Activated CD4-positive, alpha-beta T cell treated with anti-CD3 and anti-CD28 coated beads, Interleukin-2, amount 10 ng/mL, durations not matched to agents 7 days and 5 days (primary cell): ENCODE measurements at regions not wholly inside any gene's neighbourhood (a gene's known extent, or its start where the extent isn't known, plus 50 kb on each side); places are given as distances from the start of the nearest gene placed in this dataset.
"Not testable (repeated sequence)": the region's sequence is repeated elsewhere in the genome, so short reads cannot be mapped to it uniquely, and the experiment has no call there.

Experiments
- CTCF ChIA-PET: fragments of 350-600 bp; sonication (Branson Sonifier 250); formaldehyde crosslinking; loops from one replicate; lab custom pipeline; 2021; ENCODE audit warnings: antibody characterized with exemption; lab: Charles Lee
- POLR2A ChIA-PET: fragments of 350-600 bp; sonication (Branson Sonifier 250); formaldehyde crosslinking; loops from one replicate; lab custom pipeline; 2021; ENCODE audit warnings: antibody characterized with exemption; lab: Charles Lee
- DNase-seq: peaks from one replicate; pipeline ENCODE4 v3.0.0-alpha.2; 2020
- H3K27ac Mint-ChIP-seq: one replicate; pipeline ENCODE4 v1.8.0; 2021; ENCODE audit warnings: mild to moderate bottlenecking, moderate library complexity, mixed read lengths
- H3K27me3 Mint-ChIP-seq: one replicate; pipeline ENCODE4 v1.8.0; 2021; ENCODE audit warnings: mixed read lengths
- H3K36me3 Mint-ChIP-seq: one replicate; pipeline ENCODE4 v1.8.0; 2021; ENCODE audit warnings: low read depth, mixed read lengths
- H3K4me1 Mint-ChIP-seq: one replicate; pipeline ENCODE4 v1.8.0; 2021; ENCODE audit warnings: mixed read lengths
- H3K4me3 Mint-ChIP-seq: one replicate; pipeline ENCODE4 v1.8.0; 2021; ENCODE audit warnings: mild to moderate bottlenecking, moderate library complexity, mixed read lengths
- H3K9me3 Mint-ChIP-seq: one replicate; pipeline ENCODE4 v1.8.0; 2021; ENCODE audit warnings: mixed read lengths

GRCh38 chr1:172930142-172930541, 120.6 kb downstream of the TNFSF18 start:
- Mint-ChIP-seq H3K4me1 (peaks cover 14% of the 10 kb centered on the region), H3K4me3 (no peak overlapping the region), H3K9me3 (no peaks in the 10 kb centered on the region), H3K27ac (no peak overlapping the region), H3K36me3 (no peaks in the 10 kb centered on the region), H3K27me3 (peaks cover 6% of the 10 kb centered on the region)
- POLR2A ChIA-PET, result no interaction called here
- no peak for DNase-seq
- CTCF ChIA-PET, result interaction anchor here (1.2 kb wide), 1 partner anchor 9 kb away, joined by 3 read pairs; no protein-coding TSS in a partner anchor

- peaks cover 6% of the 10 kb centered on the region for H3K27me3 Mint-ChIP-seq
- POLR2A ChIA-PET, result no interaction called here
Observed at GRCh38 chr1:172931340-172931739, 119.4 kb downstream of the TNFSF18 start.

GRCh38 chr1:172931761-172932160, 119.0 kb downstream of the TNFSF18 start:
- CTCF ChIA-PET, result no interaction called here

More at GRCh38 chr1:172931340-172931739, 119.4 kb downstream of the TNFSF18 start:
- no peak for DNase-seq
- no peaks in the 10 kb centered on the region for H3K9me3 Mint-ChIP-seq
- peaks cover 14% of the 10 kb centered on the region for H3K4me1 Mint-ChIP-seq
- CTCF ChIA-PET, result no interaction called here
- H3K4me3 Mint-ChIP-seq, result no peak overlapping the region
- H3K27ac Mint-ChIP-seq, result no peak overlapping the region
- H3K36me3 Mint-ChIP-seq, result no peaks in the 10 kb centered on the region

DNA sequence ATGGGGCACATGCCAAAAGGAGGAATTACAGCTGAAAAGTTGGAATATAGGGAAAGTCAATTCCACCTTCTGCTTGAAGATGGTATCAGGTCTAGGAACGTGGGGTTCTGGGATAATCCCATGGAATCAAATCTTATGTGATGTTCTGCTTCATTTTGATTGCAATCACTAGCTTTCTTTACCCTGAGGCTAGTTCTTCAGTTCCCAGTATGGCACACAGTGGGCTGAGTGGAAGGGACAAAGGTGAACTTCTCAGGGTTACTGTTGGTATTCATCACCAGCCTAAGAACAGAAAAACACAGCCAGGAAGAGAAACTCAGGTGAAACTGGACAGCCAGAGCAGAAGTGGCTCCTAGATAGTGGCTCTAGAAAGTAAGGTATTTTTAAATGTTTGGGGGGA, 117.8 kb downstream of the TNFSF18 start:
- H3K27me3 Mint-ChIP-seq, result peaks cover 5% of the 10 kb centered on the region
- DNase-seq, result no peak
- peaks cover 14% of the 10 kb centered on the region for H3K4me1 Mint-ChIP-seq
- no peak overlapping the region for H3K27ac Mint-ChIP-seq
- ChIA-PET POLR2A (no interaction called here), CTCF (no interaction called here)
- H3K4me3 Mint-ChIP-seq, result no peak overlapping the region
- no peaks in the 10 kb centered on the region for H3K36me3 Mint-ChIP-seq
- no peaks in the 10 kb centered on the region for H3K9me3 Mint-ChIP-seq

More at GRCh38 chr1:172931761-172932160, 119.0 kb downstream of the TNFSF18 start:
- no peak overlapping the region for H3K27ac Mint-ChIP-seq
- no peak for DNase-seq
- peaks cover 14% of the 10 kb centered on the region for H3K4me1 Mint-ChIP-seq
- no peak overlapping the region for H3K4me3 Mint-ChIP-seq
- peaks cover 6% of the 10 kb centered on the region for H3K27me3 Mint-ChIP-seq
- H3K9me3 Mint-ChIP-seq, result no peaks in the 10 kb centered on the region
- POLR2A ChIA-PET, result interaction anchor here (0.6 kb wide), 1 partner anchor 13 kb away, joined by 3 read pairs; no protein-coding TSS in a partner anchor
- H3K36me3 Mint-ChIP-seq, result no peaks in the 10 kb centered on the region

GRCh38 chr1:172934417-172934762, 116.4 kb downstream of the TNFSF18 start:
- DNase-seq, result no peak
- CTCF ChIA-PET, result no interaction called here
- H3K9me3 Mint-ChIP-seq, result peaks cover 4% of the 10 kb centered on the region
- POLR2A ChIA-PET, result no interaction called here
- H3K4me3 Mint-ChIP-seq, result no peak overlapping the region
- no peak overlapping the region for H3K27ac Mint-ChIP-seq
- H3K27me3 Mint-ChIP-seq, result no peaks in the 10 kb centered on the region
- peaks cover 14% of the 10 kb centered on the region for H3K4me1 Mint-ChIP-seq
- no peaks in the 10 kb centered on the region for H3K36me3 Mint-ChIP-seq

DNA sequence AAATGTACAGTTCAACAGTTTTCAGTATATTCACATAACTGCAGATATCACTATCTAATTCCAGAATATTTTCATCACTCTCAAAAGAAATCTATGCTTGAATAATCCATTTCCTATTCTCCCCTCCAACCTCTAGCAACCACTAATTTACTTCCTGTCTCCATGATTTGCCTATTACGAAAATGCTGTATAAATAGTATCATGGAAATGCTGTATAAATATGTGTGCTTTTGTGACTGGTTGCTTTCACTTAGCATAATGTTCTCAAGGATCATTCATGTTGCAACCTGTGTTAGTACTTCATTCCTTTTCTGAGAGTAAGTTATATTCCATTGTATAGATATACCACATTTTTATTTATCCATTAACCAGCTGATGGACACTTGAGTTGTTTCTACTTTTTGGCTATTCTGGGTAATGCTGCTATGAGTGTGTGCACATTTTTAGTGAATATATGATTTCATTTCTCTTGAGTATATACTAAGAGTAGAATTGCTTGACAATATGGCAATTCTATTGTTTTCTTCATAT, 115.6 kb downstream of the TNFSF18 start:
- peaks cover 4% of the 10 kb centered on the region for H3K9me3 Mint-ChIP-seq
- ChIA-PET CTCF (no interaction called here), POLR2A (no interaction called here)
- H3K27ac Mint-ChIP-seq, result no peak overlapping the region
- no peak overlapping the region for H3K4me3 Mint-ChIP-seq
- H3K36me3 Mint-ChIP-seq, result no peaks in the 10 kb centered on the region
- DNase-seq, result no peak
- peaks cover 14% of the 10 kb centered on the region for H3K4me1 Mint-ChIP-seq
- no peaks in the 10 kb centered on the region for H3K27me3 Mint-ChIP-seq

GRCh38 chr1:172936088-172936645, 114.6 kb downstream of the TNFSF18 start:
- Mint-ChIP-seq H3K27ac (no peak overlapping the region), H3K9me3 (peaks cover 4% of the 10 kb centered on the region), H3K36me3 (no peaks in the 10 kb centered on the region), H3K4me1 (peaks cover 14% of the 10 kb centered on the region), H3K27me3 (no peaks in the 10 kb centered on the region), H3K4me3 (no peak overlapping the region)
- DNase-seq, result no peak
- ChIA-PET POLR2A (no interaction called here), CTCF (no interaction called here)

DNA sequence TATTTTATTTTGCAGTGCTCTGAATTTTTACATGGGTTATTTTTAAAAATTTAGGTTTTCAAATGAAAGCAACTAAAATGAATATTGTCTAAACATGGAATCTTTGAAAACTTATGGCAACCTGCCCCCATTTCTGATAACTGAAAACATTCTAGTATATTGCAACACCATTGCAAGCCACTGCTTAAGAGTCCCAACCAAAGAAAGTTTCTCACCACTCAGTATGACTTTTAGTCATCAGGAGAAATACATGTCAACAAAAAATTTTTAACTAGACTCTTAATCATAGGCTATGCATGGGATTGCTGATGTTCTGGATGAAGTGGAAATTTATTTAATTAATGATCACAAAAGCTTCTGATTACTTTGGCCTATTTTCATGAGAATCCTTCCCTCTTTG, 112.1 kb downstream of the TNFSF18 start:
- no peak overlapping the region for H3K4me3 Mint-ChIP-seq
- DNase-seq, result no peak
- H3K9me3 Mint-ChIP-seq, result peaks cover 12% of the 10 kb centered on the region
- H3K27ac Mint-ChIP-seq, result no peak overlapping the region
- peaks cover 9% of the 10 kb centered on the region for H3K4me1 Mint-ChIP-seq
- ChIA-PET CTCF (interaction anchor here (1.6 kb wide), 1 partner anchor 9 kb away, joined by 3 read pairs; no protein-coding TSS in a partner anchor), POLR2A (no interaction called here)
- peaks cover 2% of the 10 kb centered on the region for H3K27me3 Mint-ChIP-seq
- no peaks in the 10 kb centered on the region for H3K36me3 Mint-ChIP-seq

GRCh38 chr1:172939475-172939874, 111.3 kb downstream of the TNFSF18 start:
- Mint-ChIP-seq H3K9me3 (peaks cover 14% of the 10 kb centered on the region), H3K4me1 (peaks cover 1% of the 10 kb centered on the region), H3K4me3 (no peak overlapping the region), H3K36me3 (no peaks in the 10 kb centered on the region), H3K27ac (no peak overlapping the region), H3K27me3 (peaks cover 2% of the 10 kb centered on the region)
- POLR2A ChIA-PET, result no interaction called here
- DNase-seq, result no peak
- CTCF ChIA-PET, result interaction anchor here (1.6 kb wide), 1 partner anchor 10 kb away, joined by 3 read pairs; no protein-coding TSS in a partner anchor

GRCh38 chr1:172940174-172940855, 110.4 kb downstream of the TNFSF18 start:
- Mint-ChIP-seq H3K27ac (no peak overlapping the region), H3K36me3 (no peaks in the 10 kb centered on the region), H3K27me3 (peaks cover 3% of the 10 kb centered on the region), H3K4me1 (no peaks in the 10 kb centered on the region), H3K9me3 (peaks cover 14% of the 10 kb centered on the region), H3K4me3 (no peak overlapping the region)
- POLR2A ChIA-PET, result no interaction called here
- DNase-seq, result no peak
- CTCF ChIA-PET, result interaction anchor here (0.8 to 1.6 kb wide), 2 partner anchors 11 to 73 kb away, joined by 3 read pairs; no protein-coding TSS in a partner anchor

DNA sequence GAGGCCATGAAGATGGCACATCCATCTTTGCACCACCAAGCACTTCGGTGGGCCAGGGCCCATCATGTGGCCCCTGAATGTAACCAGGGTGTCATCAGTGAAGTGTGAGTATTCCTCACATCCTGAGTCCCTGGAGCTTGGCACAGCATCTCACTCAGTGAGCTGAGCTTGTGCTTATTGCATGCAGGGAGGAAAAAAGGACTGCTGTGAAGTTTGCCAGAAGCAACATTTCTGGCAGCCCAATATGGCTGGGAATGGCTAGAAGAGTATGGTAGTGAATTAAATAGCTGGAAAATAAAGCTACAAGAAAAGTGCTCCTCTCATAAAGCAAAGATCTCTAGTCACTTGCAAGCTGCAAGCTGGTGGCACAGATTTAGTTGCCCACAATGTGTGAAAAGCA, 109.3 kb downstream of the TNFSF18 start:
- Mint-ChIP-seq H3K27ac (no peak overlapping the region), H3K4me1 (no peaks in the 10 kb centered on the region), H3K36me3 (no peaks in the 10 kb centered on the region), H3K4me3 (no peak overlapping the region), H3K9me3 (peaks cover 14% of the 10 kb centered on the region), H3K27me3 (peaks cover 7% of the 10 kb centered on the region)
- POLR2A ChIA-PET, result no interaction called here
- DNase-seq, result no peak
- CTCF ChIA-PET, result interaction anchor here (0.7 kb wide), 1 partner anchor 48 kb away, joined by 3 read pairs; no protein-coding TSS in a partner anchor

GRCh38 chr1:172941945-172942344, 108.8 kb downstream of the TNFSF18 start:
- CTCF ChIA-PET, result interaction anchor here (0.7 kb wide), 1 partner anchor 48 kb away, joined by 3 read pairs; no protein-coding TSS in a partner anchor
- peaks cover 3% of the 10 kb centered on the region for H3K4me1 Mint-ChIP-seq
- no peaks in the 10 kb centered on the region for H3K36me3 Mint-ChIP-seq
- peaks cover 14% of the 10 kb centered on the region for H3K9me3 Mint-ChIP-seq
- H3K27ac Mint-ChIP-seq, result no peak overlapping the region
- no peak for DNase-seq
- POLR2A ChIA-PET, result no interaction called here
- H3K4me3 Mint-ChIP-seq, result no peak overlapping the region
- H3K27me3 Mint-ChIP-seq, result peaks cover 7% of the 10 kb centered on the region

GRCh38 chr1:172943138-172943537, 107.6 kb downstream of the TNFSF18 start:
- POLR2A ChIA-PET, CTCF ChIA-PET, H3K27me3 Mint-ChIP-seq, H3K4me3 Mint-ChIP-seq, H3K27ac Mint-ChIP-seq, H3K36me3 Mint-ChIP-seq, DNase-seq: not testable (repeated sequence)
- Mint-ChIP-seq H3K9me3 (peaks cover 13% of the 10 kb centered on the region), H3K4me1 (peaks cover 13% of the 10 kb centered on the region)
